ENCODE measurements at regions not wholly inside any gene's neighbourhood (a gene's known extent, or its start where the extent isn't known, plus 50 kb on each side); places are given as distances from the start of the nearest gene placed in this dataset.

- ChIA-PET POLR2A (no interaction called here), CTCF (no interaction called here)
- TF ChIP-seq CTCF (IDR thresholded peaks at IDR 0.05; ENCODE audit: low read depth, low read length), result no peak
- Histone ChIP-seq H3K27me3 (ENCODE audit: control insufficient read depth, insufficient read depth, low read length) (no peaks in the 10 kb centered on the region), H3K9me3 (ENCODE audit: control insufficient read depth, insufficient read depth, low read length) (no peaks in the 10 kb centered on the region), H3K4me3 (ENCODE audit: low read depth, low read length) (no peak overlapping the region), H3K27ac (ENCODE audit: low read depth, low read length) (no peak overlapping the region)
- DNase-seq (ENCODE audit: low read depth, low spot score), result no peak
Measured at GRCh38 chr5:103371046-103371607, 112.6 kb downstream of the MACIR start.

- Histone ChIP-seq H3K9me3 (ENCODE audit: control insufficient read depth, insufficient read depth, low read length) (no peaks in the 10 kb centered on the region), H3K4me3 (ENCODE audit: low read depth, low read length) (no peak overlapping the region), H3K27me3 (ENCODE audit: control insufficient read depth, insufficient read depth, low read length) (no peaks in the 10 kb centered on the region), H3K27ac (ENCODE audit: low read depth, low read length) (no peak overlapping the region)
- ChIA-PET CTCF (no interaction called here), POLR2A (no interaction called here)
- DNase-seq (ENCODE audit: low read depth, low spot score), result no peak
- no peak for TF ChIP-seq CTCF (IDR thresholded peaks at IDR 0.05; ENCODE audit: low read depth, low read length)
Measured at GRCh38 chr5:103369125-103370120, 110.9 kb downstream of the MACIR start.

GRCh38 chr5:103367702-103368101, 109.1 kb downstream of the MACIR start:
- CTCF ChIA-PET, result no interaction called here
- H3K27ac ChIP-seq (ENCODE audit: low read depth, low read length), result no peak overlapping the region
- no peak for DNase-seq (ENCODE audit: low read depth, low spot score)
- H3K4me3 ChIP-seq (ENCODE audit: low read depth, low read length), result no peak overlapping the region
- TF ChIP-seq CTCF (IDR thresholded peaks at IDR 0.05; ENCODE audit: low read depth, low read length), result no peak
- H3K27me3 ChIP-seq (ENCODE audit: control insufficient read depth, insufficient read depth, low read length), result no peaks in the 10 kb centered on the region
- no peaks in the 10 kb centered on the region for H3K9me3 ChIP-seq (ENCODE audit: control insufficient read depth, insufficient read depth, low read length)
- POLR2A ChIA-PET, result no interaction called here

- Histone ChIP-seq H3K9me3 (ENCODE audit: control insufficient read depth, insufficient read depth, low read length) (no peaks in the 10 kb centered on the region), H3K27me3 (ENCODE audit: control insufficient read depth, insufficient read depth, low read length) (no peaks in the 10 kb centered on the region), H3K27ac (ENCODE audit: low read depth, low read length) (no peak overlapping the region), H3K4me3 (ENCODE audit: low read depth, low read length) (no peak overlapping the region)
- ChIA-PET CTCF (no interaction called here), POLR2A (no interaction called here)
- no peak for TF ChIP-seq CTCF (IDR thresholded peaks at IDR 0.05; ENCODE audit: low read depth, low read length)
- no peak for DNase-seq (ENCODE audit: low read depth, low spot score)
Measured at GRCh38 chr5:103366918-103367549, 108.5 kb downstream of the MACIR start.

- Histone ChIP-seq H3K9me3 (ENCODE audit: control insufficient read depth, insufficient read depth, low read length) (no peaks in the 10 kb centered on the region), H3K27me3 (ENCODE audit: control insufficient read depth, insufficient read depth, low read length) (no peaks in the 10 kb centered on the region), H3K4me3 (ENCODE audit: low read depth, low read length) (no peak overlapping the region), H3K27ac (ENCODE audit: low read depth, low read length) (no peak overlapping the region)
- TF ChIP-seq CTCF (IDR thresholded peaks at IDR 0.05; ENCODE audit: low read depth, low read length), result no peak
- POLR2A ChIA-PET, result no interaction called here
- no peak for DNase-seq (ENCODE audit: low read depth, low spot score)
- CTCF ChIA-PET, result interaction anchor here (1.6 kb wide), 1 partner anchor 111 kb away, joined by 4 read pairs; no protein-coding TSS in a partner anchor
Measured at GRCh38 chr5:103364074-103364473, 105.5 kb downstream of the MACIR start.

Data from AG04450 (cell line).